ENCODE measurements at regions not wholly inside any gene's neighbourhood (a gene's known extent, or its start where the extent isn't known, plus 50 kb on each side); places are given as distances from the start of the nearest gene placed in this dataset.

GRCh38 chr18:13984080-13984479, 68.7 kb upstream of the MC2R start:
- no peak for TF ChIP-seq CTCF (IDR thresholded peaks at IDR 0.05 in 4 of 5, conservative IDR thresholded peaks at IDR 0.05 in 1 of 5)
- no peak for TF ChIP-seq POLR2A (IDR thresholded peaks at IDR 0.05)

All from gastrocnemius medialis (tissue), 4 donors.